Activated T-cell treated with anti-CD3 and anti-CD28 coated beads, Interleukin-2, amount 50 U/mL, for 48 hours (primary cell): ENCODE measurements at regions not wholly inside any gene's neighbourhood (a gene's known extent, or its start where the extent isn't known, plus 50 kb on each side); places are given as distances from the start of the nearest gene placed in this dataset.
"Not testable (repeated sequence)": the region's sequence is repeated elsewhere in the genome, so short reads cannot be mapped to it uniquely, and the experiment has no call there.

ENCODE experiments used
- DNase-seq, 2 experiments: peaks; one replicate each; pipeline ENCODE4 v3.0.0-alpha.2; 2020

GRCh38 chr2:212858496-212858895 is 292.9 kb downstream of the IKZF2 start:
- DNase-seq, result no peak

- no peak for DNase-seq
These were observed 296.6 kb downstream of the IKZF2 start for GRCh38 chr2:212854771-212855170.

GRCh38 chr2:212854116-212854515 is 297.3 kb downstream of the IKZF2 start:
- DNase-seq, result no peak

- no peak for DNase-seq
These were observed 305.5 kb downstream of the IKZF2 start for GRCh38 chr2:212845941-212846340.

- DNase-seq, result no peak
These were observed 305.0 kb upstream of the ERBB4 start for GRCh38 chr2:212843409-212844199.

- DNase-seq, result no peak
These were observed 304.1 kb upstream of the ERBB4 start for GRCh38 chr2:212842544-212843185.

- DNase-seq, result no peak
These were observed 302.9 kb upstream of the ERBB4 start for GRCh38 chr2:212841460-212841859.

GRCh38 chr2:212832211-212833195 is 293.9 kb upstream of the ERBB4 start:
- no peak for DNase-seq

GRCh38 chr2:212831671-212832199 is 293.1 kb upstream of the ERBB4 start:
- DNase-seq, result no peak

- no peak for DNase-seq
These were observed 277.7 kb upstream of the ERBB4 start for GRCh38 chr2:212816267-212816666.

GRCh38 chr2:212815453-212815852 is 276.9 kb upstream of the ERBB4 start:
- DNase-seq, result peak in 1 of 2 experiments; percentile 22

GRCh38 chr2:212814941-212815340 is 276.3 kb upstream of the ERBB4 start:
- no peak for DNase-seq

- DNase-seq, result no peak
These were observed 273.3 kb upstream of the ERBB4 start for GRCh38 chr2:212811921-212812320.

GRCh38 chr2:212811036-212811805 is 272.6 kb upstream of the ERBB4 start:
- no peak for DNase-seq

- DNase-seq, result no peak
These were observed 259.0 kb upstream of the ERBB4 start for GRCh38 chr2:212797484-212798205.

GRCh38 chr2:212794471-212794870 is 255.9 kb upstream of the ERBB4 start:
- DNase-seq, result no peak

- no peak for DNase-seq
These were observed 253.0 kb upstream of the ERBB4 start for GRCh38 chr2:212791569-212791968.

- DNase-seq, result not testable (repeated sequence)
These were observed 247.5 kb upstream of the ERBB4 start for GRCh38 chr2:212786088-212786487.

- no peak for DNase-seq
These were observed 238.5 kb upstream of the ERBB4 start for GRCh38 chr2:212777020-212777491.

GRCh38 chr2:212773808-212774339 is 235.3 kb upstream of the ERBB4 start:
- no peak for DNase-seq

- no peak for DNase-seq
These were observed 231.6 kb upstream of the ERBB4 start for GRCh38 chr2:212770240-212770639.
